Liver (tissue), 8 donors: ENCODE measurements at regions not wholly inside any gene's neighbourhood (a gene's known extent, or its start where the extent isn't known, plus 50 kb on each side); places are given as distances from the start of the nearest gene placed in this dataset.

ENCODE experiments used
- DNase-seq: peaks from one replicate; pipeline ENCODE4 v3.0.0-alpha.2; 2017; ENCODE audit warnings: low spot score
- H3K27ac ChIP-seq, 2 donors: one replicate each; pipeline ENCODE4 v1.7.0; 2013; ENCODE audit warnings: inconsistent platforms in 2 of 2, low read length in 2 of 2, control low read depth in 1 of 2, low read depth in 1 of 2, mild to moderate bottlenecking in 1 of 2
- H3K27me3 ChIP-seq, 4 donors: one replicate each; pipeline versions ENCODE4 v1.6.1 to v1.7.0; 2013; ENCODE audit warnings: low read length in 3 of 4, inconsistent platforms in 1 of 4, mild to moderate bottlenecking in 1 of 4, moderate library complexity in 1 of 4; ENCODE audit not compliant: control insufficient read depth in 4 of 4, insufficient read depth in 4 of 4
- H3K36me3 ChIP-seq, 4 donors: one replicate each; pipeline versions ENCODE4 v1.6.1 to v1.7.0; 2013; ENCODE audit warnings: low read length in 3 of 4, mild to moderate bottlenecking in 3 of 4, low read depth in 1 of 4, moderate library complexity in 1 of 4; ENCODE audit not compliant: control insufficient read depth in 4 of 4, insufficient read depth in 3 of 4
- H3K4me1 ChIP-seq, 4 donors: one replicate each; pipeline versions ENCODE4 v1.6.1 to v1.7.0; 2013; ENCODE audit warnings: low read length in 3 of 4, mild to moderate bottlenecking in 3 of 4, moderate library complexity in 1 of 4; ENCODE audit not compliant: control insufficient read depth in 4 of 4, insufficient read depth in 4 of 4
- H3K4me3 ChIP-seq, 3 donors: one replicate each; pipeline versions ENCODE4 v1.6.1 to v1.7.0; 2013; ENCODE audit warnings: low read length in 3 of 3, control low read depth in 1 of 3, low read depth in 1 of 3, mild to moderate bottlenecking in 1 of 3
- H3K9ac ChIP-seq, 2 donors: one replicate each; pipeline ENCODE4 v1.7.0; 2013; ENCODE audit warnings: low read length in 2 of 2, mild to moderate bottlenecking in 2 of 2, moderate library complexity in 2 of 2, control low read depth in 1 of 2, low read depth in 1 of 2
- H3K9me3 ChIP-seq, 4 donors: one replicate each; pipeline versions ENCODE4 v1.6.1 to v1.7.0; 2013; ENCODE audit warnings: low read length in 3 of 4; ENCODE audit not compliant: control insufficient read depth in 4 of 4
- EGR1 ChIP-seq, 2 donors: IDR thresholded peaks; 2 replicates each; pipeline ENCODE4 v1.6.1; 2016 to 2018; ENCODE audit warnings: antibody characterized with exemption in 2 of 2, low read depth in 2 of 2
- FOXA1 ChIP-seq: IDR thresholded peaks from 2 replicates; pipeline ENCODE4 v1.6.1; 2016; ENCODE audit warnings: antibody characterized with exemption
- FOXA2 ChIP-seq: IDR thresholded peaks from 2 replicates; pipeline ENCODE4 v1.6.1; 2016; ENCODE audit warnings: antibody characterized with exemption
- GABPA ChIP-seq, 2 donors: IDR thresholded peaks in 1 of 2; conservative IDR thresholded peaks in 1 of 2; 2 replicates each; pipeline ENCODE4 v1.6.1; 2016; ENCODE audit warnings: antibody characterized with exemption in 2 of 2, mild to moderate bottlenecking in 1 of 2, moderate library complexity in 1 of 2
- HNF4G ChIP-seq: IDR thresholded peaks from 2 replicates; pipeline ENCODE4 v1.6.1; 2016; ENCODE audit warnings: antibody characterized with exemption
- JUND ChIP-seq, 2 donors: IDR thresholded peaks; 2 replicates each; pipeline ENCODE4 v1.6.1; 2016; ENCODE audit warnings: antibody characterized with exemption in 2 of 2
- NR2F2 ChIP-seq: IDR thresholded peaks from 2 replicates; pipeline ENCODE4 v1.6.1; 2016; ENCODE audit warnings: antibody characterized with exemption
- RAD21 ChIP-seq, 2 donors: IDR thresholded peaks; 2 replicates each; pipeline ENCODE4 v1.6.1; 2016; ENCODE audit warnings: antibody characterized with exemption in 2 of 2, mild to moderate bottlenecking in 2 of 2
- RXRA ChIP-seq, 2 donors: IDR thresholded peaks; 2 replicates each; pipeline ENCODE4 v1.6.1; 2017 to 2018; ENCODE audit warnings: antibody characterized with exemption in 2 of 2, mild to moderate bottlenecking in 1 of 2
- YY1 ChIP-seq: IDR thresholded peaks from 2 replicates; pipeline ENCODE4 v1.6.1; 2016; ENCODE audit warnings: antibody characterized with exemption, mild to moderate bottlenecking
- WGBS: extraction: QIAGEN DNeasy Blood & Tissue Kit; methylation state at CpG from one replicate; pipeline ENCODE4 v1.1.7; 2013; 5-methylcytosine and 5-hydroxymethylcytosine counted together
- TF ChIP-seq, protein P1 (sequence below): IDR thresholded peaks from 2 replicates; pipeline ENCODE4 v1.6.1; 2016; ENCODE audit warnings: antibody characterized with exemption
- TF ChIP-seq, protein P2 (sequence below): IDR thresholded peaks from 2 replicates; pipeline ENCODE4 v1.6.1; 2016; ENCODE audit warnings: antibody characterized with exemption
- TF ChIP-seq, protein P3 (sequence below): IDR thresholded peaks from 2 replicates; pipeline ENCODE4 v1.6.1; 2016; ENCODE audit warnings: antibody characterized with exemption, mild to moderate bottlenecking
- TF ChIP-seq, protein P4 (sequence below): fragments of 150-350 bp; IDR thresholded peaks from 2 replicates; pipeline ENCODE4 v1.5.1; 2017; ENCODE audit warnings: improper control_type of control experiment, low read depth, low read length; ENCODE audit not compliant: missing input control
- TF ChIP-seq, protein P5 (sequence below): IDR thresholded peaks from 2 replicates; pipeline ENCODE4 v1.6.1; 2016; ENCODE audit warnings: antibody characterized with exemption
- donor health status: healthy.
- donor health status: healthy.
- donor health status: healthy.
- donor health status: healthy.
- donor health status: healthy.

DNA sequence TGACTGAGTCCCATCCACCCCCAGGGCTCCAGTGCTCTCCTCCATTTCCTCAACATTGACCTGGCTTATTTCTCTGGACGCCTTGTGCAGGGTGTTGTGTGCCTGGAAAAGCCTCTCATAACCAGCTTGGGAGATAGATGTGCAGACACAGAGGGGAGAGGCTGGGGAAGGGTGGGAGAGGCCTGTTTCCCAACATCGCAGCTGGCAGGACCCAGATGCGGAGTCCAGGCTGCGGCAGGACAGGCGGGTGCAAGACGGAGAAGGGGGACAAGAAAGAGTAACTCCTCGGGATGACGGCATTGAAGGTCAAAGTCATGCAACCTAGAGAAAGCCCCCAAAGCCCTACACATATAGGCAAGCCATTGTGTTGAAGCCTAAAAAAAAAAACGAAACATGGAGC, 54.1 kb upstream of the ANTXRL start:
- TF ChIP-seq YY1 (no peak), HNF4G (no peak), FOXA2 (no peak), JUND (IDR thresholded peaks at IDR 0.05) (no peak), NR2F2 (no peak), FOXA1 (no peak), EGR1 (IDR thresholded peaks at IDR 0.05; ENCODE audit: low read depth in 2 of 2) (no peak), RXRA (IDR thresholded peaks at IDR 0.05) (no peak), RAD21 (IDR thresholded peaks at IDR 0.05) (no peak)
- TF ChIP-seq, protein P1, sequence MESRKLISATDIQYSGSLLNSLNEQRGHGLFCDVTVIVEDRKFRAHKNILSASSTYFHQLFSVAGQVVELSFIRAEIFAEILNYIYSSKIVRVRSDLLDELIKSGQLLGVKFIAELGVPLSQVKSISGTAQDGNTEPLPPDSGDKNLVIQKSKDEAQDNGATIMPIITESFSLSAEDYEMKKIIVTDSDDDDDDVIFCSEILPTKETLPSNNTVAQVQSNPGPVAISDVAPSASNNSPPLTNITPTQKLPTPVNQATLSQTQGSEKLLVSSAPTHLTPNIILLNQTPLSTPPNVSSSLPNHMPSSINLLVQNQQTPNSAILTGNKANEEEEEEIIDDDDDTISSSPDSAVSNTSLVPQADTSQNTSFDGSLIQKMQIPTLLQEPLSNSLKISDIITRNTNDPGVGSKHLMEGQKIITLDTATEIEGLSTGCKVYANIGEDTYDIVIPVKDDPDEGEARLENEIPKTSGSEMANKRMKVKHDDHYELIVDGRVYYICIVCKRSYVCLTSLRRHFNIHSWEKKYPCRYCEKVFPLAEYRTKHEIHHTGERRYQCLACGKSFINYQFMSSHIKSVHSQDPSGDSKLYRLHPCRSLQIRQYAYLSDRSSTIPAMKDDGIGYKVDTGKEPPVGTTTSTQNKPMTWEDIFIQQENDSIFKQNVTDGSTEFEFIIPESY: no peak
- TF ChIP-seq, protein P2, sequence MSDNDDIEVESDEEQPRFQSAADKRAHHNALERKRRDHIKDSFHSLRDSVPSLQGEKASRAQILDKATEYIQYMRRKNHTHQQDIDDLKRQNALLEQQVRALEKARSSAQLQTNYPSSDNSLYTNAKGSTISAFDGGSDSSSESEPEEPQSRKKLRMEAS: no peak
- TF ChIP-seq, protein P3, sequence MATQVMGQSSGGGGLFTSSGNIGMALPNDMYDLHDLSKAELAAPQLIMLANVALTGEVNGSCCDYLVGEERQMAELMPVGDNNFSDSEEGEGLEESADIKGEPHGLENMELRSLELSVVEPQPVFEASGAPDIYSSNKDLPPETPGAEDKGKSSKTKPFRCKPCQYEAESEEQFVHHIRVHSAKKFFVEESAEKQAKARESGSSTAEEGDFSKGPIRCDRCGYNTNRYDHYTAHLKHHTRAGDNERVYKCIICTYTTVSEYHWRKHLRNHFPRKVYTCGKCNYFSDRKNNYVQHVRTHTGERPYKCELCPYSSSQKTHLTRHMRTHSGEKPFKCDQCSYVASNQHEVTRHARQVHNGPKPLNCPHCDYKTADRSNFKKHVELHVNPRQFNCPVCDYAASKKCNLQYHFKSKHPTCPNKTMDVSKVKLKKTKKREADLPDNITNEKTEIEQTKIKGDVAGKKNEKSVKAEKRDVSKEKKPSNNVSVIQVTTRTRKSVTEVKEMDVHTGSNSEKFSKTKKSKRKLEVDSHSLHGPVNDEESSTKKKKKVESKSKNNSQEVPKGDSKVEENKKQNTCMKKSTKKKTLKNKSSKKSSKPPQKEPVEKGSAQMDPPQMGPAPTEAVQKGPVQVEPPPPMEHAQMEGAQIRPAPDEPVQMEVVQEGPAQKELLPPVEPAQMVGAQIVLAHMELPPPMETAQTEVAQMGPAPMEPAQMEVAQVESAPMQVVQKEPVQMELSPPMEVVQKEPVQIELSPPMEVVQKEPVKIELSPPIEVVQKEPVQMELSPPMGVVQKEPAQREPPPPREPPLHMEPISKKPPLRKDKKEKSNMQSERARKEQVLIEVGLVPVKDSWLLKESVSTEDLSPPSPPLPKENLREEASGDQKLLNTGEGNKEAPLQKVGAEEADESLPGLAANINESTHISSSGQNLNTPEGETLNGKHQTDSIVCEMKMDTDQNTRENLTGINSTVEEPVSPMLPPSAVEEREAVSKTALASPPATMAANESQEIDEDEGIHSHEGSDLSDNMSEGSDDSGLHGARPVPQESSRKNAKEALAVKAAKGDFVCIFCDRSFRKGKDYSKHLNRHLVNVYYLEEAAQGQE: no peak
- 92% methylated on average over 9 of the region's 9 CpGs for WGBS
- Histone ChIP-seq H3K9ac (no peak overlapping the region), H3K27me3 (no peaks in the 10 kb centered on the region), H3K36me3 (no peaks in the 10 kb centered on the region), H3K27ac (no peak overlapping the region), H3K4me3 (no peak overlapping the region), H3K4me1 (no peaks in the 10 kb centered on the region), H3K9me3 (no peaks in the 10 kb centered on the region)
- no peak for DNase-seq

DNA sequence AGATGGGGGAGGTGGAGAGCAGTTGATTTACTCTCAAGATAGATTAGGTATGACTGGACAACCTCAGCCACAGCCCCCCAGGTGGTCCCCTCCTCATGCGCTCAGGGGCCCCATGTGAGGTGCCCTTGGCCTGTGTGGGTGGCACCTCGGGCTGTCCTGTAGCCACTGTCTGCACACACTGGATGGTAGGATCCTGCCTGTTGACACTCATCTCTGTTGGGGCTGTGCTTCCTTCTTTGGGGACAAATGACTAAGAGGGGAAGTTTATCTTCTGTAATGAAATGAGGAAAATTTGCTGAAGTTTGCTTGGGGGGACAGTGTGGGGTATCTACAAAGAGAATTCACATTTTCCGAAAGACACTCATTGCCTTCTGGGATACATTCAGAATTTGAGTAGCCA, 53.6 kb upstream of the ANTXRL start:
- TF ChIP-seq, protein P2: no peak
- TF ChIP-seq, protein P4, sequence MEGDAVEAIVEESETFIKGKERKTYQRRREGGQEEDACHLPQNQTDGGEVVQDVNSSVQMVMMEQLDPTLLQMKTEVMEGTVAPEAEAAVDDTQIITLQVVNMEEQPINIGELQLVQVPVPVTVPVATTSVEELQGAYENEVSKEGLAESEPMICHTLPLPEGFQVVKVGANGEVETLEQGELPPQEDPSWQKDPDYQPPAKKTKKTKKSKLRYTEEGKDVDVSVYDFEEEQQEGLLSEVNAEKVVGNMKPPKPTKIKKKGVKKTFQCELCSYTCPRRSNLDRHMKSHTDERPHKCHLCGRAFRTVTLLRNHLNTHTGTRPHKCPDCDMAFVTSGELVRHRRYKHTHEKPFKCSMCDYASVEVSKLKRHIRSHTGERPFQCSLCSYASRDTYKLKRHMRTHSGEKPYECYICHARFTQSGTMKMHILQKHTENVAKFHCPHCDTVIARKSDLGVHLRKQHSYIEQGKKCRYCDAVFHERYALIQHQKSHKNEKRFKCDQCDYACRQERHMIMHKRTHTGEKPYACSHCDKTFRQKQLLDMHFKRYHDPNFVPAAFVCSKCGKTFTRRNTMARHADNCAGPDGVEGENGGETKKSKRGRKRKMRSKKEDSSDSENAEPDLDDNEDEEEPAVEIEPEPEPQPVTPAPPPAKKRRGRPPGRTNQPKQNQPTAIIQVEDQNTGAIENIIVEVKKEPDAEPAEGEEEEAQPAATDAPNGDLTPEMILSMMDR: no peak
- TF ChIP-seq JUND (IDR thresholded peaks at IDR 0.05) (no peak), FOXA2 (no peak), RXRA (IDR thresholded peaks at IDR 0.05) (no peak), HNF4G (no peak), EGR1 (IDR thresholded peaks at IDR 0.05; ENCODE audit: low read depth in 2 of 2) (no peak), RAD21 (IDR thresholded peaks at IDR 0.05) (no peak), GABPA (IDR thresholded peaks at IDR 0.05 in 1 of 2, conservative IDR thresholded peaks at IDR 0.05 in 1 of 2) (no peak)
- TF ChIP-seq, protein P5, sequence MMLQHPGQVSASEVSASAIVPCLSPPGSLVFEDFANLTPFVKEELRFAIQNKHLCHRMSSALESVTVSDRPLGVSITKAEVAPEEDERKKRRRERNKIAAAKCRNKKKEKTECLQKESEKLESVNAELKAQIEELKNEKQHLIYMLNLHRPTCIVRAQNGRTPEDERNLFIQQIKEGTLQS: no peak
- Histone ChIP-seq H3K9me3 (no peaks in the 10 kb centered on the region), H3K4me1 (no peaks in the 10 kb centered on the region), H3K4me3 (no peak overlapping the region), H3K27ac (no peak overlapping the region), H3K9ac (no peak overlapping the region), H3K36me3 (no peaks in the 10 kb centered on the region), H3K27me3 (no peaks in the 10 kb centered on the region)
- DNase-seq: no peak
- 85% methylated on average over 3 of the region's 3 CpGs for WGBS
